ENCODE measurements at regions not wholly inside any gene's neighbourhood (a gene's known extent, or its start where the extent isn't known, plus 50 kb on each side); places are given as distances from the start of the nearest gene placed in this dataset.

GRCh38 chr4:32117693-32118092 is 1397.5 kb downstream of the PCDH7 start:
- peak; percentile 2 for DNase-seq

DNA sequence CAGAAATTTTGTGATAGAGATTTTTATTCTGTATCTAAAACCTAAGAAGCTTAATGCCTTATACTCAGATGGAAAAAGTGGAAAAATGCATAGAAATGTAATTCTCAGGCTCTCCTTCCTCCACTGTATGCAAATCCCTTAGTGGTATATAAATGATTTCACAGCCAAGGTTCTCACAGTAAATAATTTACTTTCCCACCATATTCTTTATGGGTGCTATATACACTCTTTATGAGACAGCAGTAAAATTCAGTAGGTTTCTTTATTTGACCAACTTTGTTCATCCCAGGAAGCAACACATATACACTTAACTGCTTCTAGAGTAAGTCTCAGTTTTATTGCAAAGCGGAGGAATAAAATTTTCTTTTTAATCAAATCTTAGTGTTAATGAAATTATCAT is 1399.7 kb downstream of the PCDH7 start:
- no peak for DNase-seq

DNA sequence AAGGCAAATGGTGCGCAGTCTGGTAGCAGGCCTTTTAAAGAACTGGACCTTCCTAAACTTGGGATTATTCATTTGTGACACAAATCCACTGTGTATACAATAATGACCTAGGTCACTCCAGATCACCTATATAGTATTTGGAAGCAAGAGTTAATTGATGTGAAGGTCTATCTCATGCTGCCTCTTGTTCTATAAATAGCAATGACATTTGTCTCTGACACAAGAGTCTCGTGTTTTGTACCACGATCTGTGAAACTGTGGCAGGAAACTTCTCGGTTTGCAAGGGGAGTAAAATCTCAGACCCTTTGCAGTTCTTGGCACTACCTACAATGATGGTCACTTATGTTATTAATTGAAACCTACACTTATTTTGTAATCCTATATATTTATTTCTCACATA is 1408.4 kb downstream of the PCDH7 start:
- no peak for DNase-seq

DNA sequence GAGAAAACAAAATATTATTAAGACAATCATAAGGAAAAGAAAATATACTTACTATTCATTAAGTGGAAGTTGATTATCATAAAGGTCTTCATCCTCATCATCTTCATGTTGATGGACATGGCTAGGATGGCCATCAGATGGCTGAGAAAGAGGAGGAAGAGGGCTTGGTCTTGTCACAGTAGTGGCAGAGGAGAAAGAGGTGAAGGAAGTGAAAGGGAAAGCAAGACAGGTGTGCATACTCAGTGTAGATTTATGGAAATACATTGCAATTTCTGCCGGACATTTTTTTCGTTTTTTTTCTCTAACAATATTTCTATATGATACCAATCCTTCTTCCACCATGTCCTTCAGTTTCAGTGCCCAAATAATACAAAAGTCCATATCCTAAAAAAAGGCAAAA is 1409.8 kb downstream of the PCDH7 start:
- DNase-seq: no peak

- no peak for DNase-seq
Observed at GRCh38 chr4:32133141-32133540, 1413.0 kb downstream of the PCDH7 start.

GRCh38 chr4:32133734-32134133 is 1413.6 kb downstream of the PCDH7 start:
- DNase-seq: no peak

DNA sequence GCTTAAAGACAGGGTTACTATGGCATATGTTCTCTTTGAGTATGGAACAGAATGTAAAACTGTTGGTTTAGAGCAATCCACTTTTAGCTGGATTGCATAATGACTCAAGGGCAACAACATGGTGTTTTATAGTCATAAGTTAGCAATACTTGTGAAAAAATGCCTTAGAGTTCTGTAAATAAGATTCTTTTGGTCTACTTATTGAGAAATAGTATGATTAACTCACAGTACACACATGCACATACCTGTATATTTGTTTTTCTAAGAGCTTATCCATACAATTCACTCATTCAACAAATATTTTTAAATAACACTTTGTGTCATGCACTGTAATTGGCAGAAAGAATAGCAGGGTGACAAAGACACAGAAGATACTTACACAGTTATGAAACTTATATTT is 1415.5 kb downstream of the PCDH7 start:
- DNase-seq: no peak

GRCh38 chr4:32136081-32136787 is 1416.1 kb downstream of the PCDH7 start:
- no peak for DNase-seq

GRCh38 chr4:32140636-32141035 is 1420.5 kb downstream of the PCDH7 start:
- no peak for DNase-seq

- no peak for DNase-seq
Observed at GRCh38 chr4:32142075-32142474, 1421.9 kb downstream of the PCDH7 start.

GRCh38 chr4:32145987-32146386 is 1425.8 kb downstream of the PCDH7 start:
- no peak for DNase-seq

- no peak for DNase-seq
Observed at GRCh38 chr4:32147446-32148085, 1427.4 kb downstream of the PCDH7 start.

- peak; percentile 30 for DNase-seq
Observed at GRCh38 chr4:32148111-32148666, 1428.0 kb downstream of the PCDH7 start.

GRCh38 chr4:32158961-32159360 is 1438.8 kb downstream of the PCDH7 start:
- DNase-seq: no peak

GRCh38 chr4:32161392-32161791 is 1441.2 kb downstream of the PCDH7 start:
- no peak for DNase-seq

- no peak for DNase-seq
Observed at GRCh38 chr4:32163125-32163524, 1443.0 kb downstream of the PCDH7 start.

DNA sequence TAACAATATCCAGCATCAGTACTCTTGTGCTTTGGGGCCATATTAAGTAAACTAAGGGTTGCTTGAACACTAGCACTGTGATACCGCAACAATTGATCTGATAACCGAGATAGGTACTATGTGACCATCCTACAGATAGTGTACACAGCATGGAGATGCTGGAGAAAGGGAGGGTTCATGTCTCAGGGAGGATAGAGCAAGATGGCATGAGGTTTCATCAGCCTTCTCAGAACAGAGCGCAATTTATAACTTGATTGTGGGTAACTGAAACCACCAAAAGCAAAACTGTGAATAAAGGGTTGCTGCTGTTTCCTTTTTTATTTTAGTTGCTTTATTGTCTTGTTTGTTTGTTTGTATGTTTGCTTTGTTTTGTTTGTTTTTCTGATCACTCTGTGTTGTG is 1449.7 kb downstream of the PCDH7 start:
- DNase-seq: no peak

GRCh38 chr4:32172086-32172485 is 1451.9 kb downstream of the PCDH7 start:
- DNase-seq: no peak

DNA sequence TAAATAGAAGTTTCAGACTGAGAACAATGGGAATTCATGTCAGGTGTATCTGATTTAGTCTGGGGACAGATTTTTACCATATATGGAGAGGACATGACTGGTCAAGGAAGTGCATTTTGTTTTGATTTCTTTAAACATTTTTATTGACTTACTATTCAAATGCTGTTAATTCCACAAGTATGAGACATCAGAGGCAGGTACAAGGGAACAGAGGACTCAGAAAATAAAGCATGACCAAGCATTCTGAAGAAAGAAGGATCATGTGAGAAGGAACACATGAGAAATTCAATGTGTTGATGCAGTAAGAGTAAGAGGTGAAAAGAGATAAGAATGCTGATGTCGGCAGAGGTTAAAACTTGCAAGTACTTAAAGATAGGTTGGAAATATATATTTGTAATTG is 1452.6 kb downstream of the PCDH7 start:
- no peak for DNase-seq

- DNase-seq: no peak
Observed at GRCh38 chr4:32180086-32180485, 1459.9 kb downstream of the PCDH7 start.

DNA sequence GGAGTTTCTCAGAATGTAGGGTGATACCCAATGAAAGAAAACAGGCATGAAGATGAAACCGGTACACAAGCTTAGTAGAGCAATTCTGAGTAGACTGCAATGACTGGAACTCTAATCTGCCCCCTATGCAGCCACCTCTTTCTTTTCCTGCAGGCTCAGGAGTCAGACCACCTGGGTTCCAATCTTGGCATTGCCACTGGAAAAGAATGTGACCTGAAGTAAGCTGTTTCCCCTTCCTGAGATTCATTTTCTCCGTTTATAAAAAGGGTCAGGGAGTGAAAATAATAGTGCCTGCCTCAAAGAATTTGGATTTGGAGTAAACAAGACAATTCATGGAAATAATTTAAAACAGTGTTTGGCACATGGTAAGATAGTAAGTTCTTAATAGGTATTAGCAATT is 1464.0 kb downstream of the PCDH7 start:
- no peak for DNase-seq

DNA sequence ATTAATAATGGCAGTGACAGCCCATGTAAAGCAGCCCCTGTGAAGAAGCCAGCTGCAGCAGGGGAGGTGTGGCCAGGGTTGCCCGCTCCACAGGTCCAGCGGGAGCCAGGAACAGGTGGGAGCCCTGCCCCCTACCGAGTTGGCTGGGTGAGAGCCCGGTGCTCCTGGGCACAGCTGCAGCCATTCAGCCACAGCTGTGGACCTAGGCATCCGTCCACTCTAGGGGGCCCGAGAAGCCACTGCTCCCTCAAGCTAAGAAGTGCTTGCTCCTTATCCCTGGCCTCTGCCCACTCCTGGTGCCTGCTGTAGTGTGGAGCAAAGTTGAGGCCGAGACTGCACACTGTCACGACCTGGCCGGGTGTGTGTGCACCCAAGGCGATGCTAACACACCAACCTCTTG is 1469.0 kb downstream of the PCDH7 start:
- DNase-seq: no peak

DNA sequence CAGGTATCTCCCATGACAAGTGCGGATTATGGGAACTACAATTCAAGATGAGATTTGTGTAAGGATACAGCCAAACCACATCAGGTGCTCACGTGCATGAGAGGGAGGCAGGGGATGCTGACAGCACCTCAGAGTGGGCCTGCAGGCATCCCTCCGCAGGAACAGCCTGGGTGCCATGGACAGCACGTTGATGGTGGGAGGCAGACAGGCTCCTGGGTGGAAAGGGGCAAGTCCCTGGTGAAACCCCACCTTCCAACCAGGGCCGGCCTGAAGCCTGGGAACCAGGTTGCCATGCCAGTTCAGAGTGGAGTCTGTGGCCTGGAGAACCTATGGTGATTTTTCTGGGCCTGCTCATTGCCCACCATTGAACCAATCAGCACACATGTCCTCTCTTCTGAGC is 1469.6 kb downstream of the PCDH7 start:
- no peak for DNase-seq

- DNase-seq: no peak
Observed at GRCh38 chr4:32191961-32192360, 1471.8 kb downstream of the PCDH7 start.

DNA sequence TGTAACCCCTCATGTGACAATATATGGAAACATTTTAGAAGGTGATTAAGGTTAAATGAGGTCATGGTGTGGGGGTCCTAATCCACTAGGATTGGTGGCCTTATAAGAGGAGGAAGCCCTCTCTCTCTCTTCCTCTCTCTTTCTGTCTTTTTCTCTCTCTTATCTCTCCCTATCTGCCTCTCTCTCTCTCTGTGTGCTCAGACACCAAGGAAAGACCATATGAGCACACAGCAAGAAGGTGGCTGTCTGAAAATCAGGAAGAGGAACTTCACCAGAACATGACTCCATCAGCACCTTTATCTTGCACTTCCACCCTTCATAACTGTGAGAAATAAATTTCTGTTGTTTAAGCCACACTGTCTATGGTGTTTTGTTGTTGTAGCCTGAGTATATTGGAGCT is 1472.2 kb downstream of the PCDH7 start:
- DNase-seq: no peak

Measured in eye (tissue), 1 donor.